ENCODE measurements at regions not wholly inside any gene's neighbourhood (a gene's known extent, or its start where the extent isn't known, plus 50 kb on each side); places are given as distances from the start of the nearest gene placed in this dataset.

DNA sequence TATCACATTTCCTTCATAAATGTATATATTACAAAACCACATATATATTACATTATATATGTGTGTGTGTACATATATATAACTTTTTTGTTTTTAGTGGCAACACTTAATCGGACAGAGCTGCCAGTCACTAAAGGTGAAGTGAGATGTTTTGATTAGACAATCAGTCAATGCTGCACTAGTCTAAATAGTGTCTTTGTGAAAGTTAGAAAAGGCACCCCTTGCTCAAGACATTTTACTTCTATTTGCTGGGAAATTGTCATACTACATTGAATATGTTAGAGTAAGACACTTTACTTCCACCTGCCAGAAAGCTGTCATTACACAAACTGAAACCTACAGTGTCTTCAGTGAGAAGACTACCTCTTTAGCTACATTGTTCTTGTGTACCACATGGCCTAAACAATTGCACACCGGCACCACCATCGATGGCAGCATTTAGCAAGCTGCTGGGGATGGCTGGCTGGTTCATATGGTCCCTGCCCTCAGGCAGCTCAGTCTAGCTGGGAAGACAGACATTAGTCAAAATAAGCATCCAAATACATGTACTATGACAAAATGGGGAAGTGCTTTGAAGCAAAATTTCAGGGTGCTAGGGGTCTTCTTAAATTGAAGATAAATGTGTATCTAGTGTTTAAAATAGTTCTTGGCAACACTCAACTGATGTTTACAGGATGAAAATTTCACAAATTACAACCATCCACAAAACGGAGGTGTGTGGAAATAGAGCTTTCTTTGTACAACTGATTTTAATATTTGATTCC lies 148.1 kb upstream of the GATB start:
- TF ChIP-seq, protein P1, sequence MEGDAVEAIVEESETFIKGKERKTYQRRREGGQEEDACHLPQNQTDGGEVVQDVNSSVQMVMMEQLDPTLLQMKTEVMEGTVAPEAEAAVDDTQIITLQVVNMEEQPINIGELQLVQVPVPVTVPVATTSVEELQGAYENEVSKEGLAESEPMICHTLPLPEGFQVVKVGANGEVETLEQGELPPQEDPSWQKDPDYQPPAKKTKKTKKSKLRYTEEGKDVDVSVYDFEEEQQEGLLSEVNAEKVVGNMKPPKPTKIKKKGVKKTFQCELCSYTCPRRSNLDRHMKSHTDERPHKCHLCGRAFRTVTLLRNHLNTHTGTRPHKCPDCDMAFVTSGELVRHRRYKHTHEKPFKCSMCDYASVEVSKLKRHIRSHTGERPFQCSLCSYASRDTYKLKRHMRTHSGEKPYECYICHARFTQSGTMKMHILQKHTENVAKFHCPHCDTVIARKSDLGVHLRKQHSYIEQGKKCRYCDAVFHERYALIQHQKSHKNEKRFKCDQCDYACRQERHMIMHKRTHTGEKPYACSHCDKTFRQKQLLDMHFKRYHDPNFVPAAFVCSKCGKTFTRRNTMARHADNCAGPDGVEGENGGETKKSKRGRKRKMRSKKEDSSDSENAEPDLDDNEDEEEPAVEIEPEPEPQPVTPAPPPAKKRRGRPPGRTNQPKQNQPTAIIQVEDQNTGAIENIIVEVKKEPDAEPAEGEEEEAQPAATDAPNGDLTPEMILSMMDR (conservative IDR thresholded peaks at IDR 0.05): no peak
- H3K27ac ChIP-seq: no peak overlapping the region

DNA sequence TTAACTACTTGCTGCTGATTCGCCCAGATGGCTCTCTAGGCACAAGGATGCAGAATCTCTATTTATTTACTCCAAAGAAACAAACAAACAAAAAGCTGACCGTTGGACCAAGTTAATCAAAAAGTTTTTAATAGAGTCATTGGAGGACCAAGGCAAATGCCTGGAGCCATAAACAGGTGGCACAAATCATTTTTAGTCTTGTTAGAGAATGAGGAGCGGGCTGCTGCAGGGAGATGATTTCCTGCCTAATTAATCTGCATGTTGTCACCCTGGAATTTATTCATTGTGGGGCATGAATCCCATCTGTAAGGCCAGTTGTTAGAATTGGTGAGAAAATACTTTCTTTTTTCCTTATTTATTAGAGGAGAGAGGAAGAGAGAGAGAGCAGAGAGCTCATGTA lies 147.4 kb upstream of the GATB start:
- H3K27ac ChIP-seq: peak overlapping the region; percentile 8; the same call in 1 of the 2 replicates
- TF ChIP-seq, protein P1 (conservative IDR thresholded peaks at IDR 0.05): no peak

DNA sequence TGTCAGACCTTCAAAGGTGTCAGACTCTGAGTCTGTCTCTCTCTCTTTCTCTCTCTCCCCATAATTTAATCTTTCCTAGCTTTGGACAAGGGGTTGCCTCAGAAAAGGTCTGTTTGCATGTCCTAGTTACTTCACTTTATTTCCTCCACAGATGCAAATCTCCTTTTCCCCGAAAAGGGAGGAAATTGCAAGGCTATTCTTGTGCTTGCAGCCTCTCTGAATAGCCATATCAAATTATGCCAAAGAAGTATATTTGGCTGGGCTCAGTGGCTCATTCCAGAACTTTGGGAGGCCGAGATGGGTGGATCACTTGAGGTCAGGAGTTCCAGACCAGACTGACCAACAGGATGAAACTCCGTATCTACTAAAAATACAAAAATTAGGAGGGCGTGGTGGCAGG lies 145.6 kb upstream of the GATB start:
- H3K27ac ChIP-seq: no peak overlapping the region
- TF ChIP-seq, protein P1 (conservative IDR thresholded peaks at IDR 0.05): no peak

DNA sequence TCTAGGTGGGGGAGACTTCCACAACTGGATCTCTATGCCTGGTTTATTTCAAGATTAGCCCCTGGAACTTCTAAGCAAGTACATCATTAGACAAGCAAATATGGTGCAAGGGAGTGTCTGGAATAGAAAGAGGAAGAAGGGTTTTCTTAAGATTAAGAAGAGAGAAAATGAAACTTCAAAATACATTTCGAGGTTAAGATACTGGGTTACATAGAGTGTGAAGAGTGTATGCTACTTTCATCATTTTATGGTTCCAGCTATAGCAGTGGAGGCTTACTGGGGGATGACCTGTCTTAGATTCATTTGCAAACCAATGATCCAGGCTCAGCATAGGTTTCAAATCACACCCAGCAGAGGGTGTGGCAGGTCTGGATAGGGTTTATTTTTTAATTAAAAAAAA lies 144.4 kb upstream of the GATB start:
- TF ChIP-seq, protein P1 (conservative IDR thresholded peaks at IDR 0.05): no peak
- no peak overlapping the region for H3K27ac ChIP-seq

DNA sequence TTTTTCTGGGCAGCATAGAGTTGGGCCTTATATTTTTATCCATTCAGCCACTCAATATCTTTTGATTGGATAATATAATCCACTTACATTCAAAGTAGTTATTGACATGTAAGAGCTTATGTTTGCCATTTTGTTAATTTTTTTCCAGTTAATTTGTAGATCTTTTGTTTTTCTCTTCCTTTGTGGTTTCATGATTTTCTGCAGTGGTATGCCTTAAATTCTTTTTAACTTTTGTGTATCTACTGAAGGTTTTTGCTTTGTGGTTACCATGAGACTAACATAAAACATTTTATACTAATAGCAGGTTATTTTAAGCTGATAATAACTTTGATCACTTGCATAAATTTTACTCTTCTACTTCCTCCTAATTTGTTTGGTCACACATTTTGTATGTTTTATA lies 140.8 kb upstream of the GATB start:
- TF ChIP-seq, protein P1 (conservative IDR thresholded peaks at IDR 0.05): no peak
- H3K27ac ChIP-seq: no peak overlapping the region

DNA sequence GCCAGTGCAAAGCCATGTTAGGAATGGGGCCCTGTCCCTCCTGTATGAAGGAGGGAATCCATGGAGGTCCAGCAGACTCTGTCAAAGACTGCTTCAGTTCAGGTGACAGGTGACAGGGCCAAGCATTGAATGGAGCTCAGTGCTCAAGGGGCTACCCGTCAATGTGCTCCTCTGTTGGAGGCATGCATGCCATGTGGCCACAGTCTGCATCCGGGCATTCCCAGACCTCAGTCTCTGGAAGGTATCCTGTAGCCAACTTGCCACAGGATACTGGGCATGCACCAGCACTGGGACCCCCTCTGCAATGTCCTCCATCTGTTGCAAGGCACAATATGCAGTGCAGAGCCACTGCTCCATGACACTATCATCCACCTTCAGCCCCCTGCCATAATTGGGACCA lies 136.1 kb upstream of the GATB start:
- no peak overlapping the region for H3K27ac ChIP-seq
- TF ChIP-seq, protein P1 (conservative IDR thresholded peaks at IDR 0.05): no peak

DNA sequence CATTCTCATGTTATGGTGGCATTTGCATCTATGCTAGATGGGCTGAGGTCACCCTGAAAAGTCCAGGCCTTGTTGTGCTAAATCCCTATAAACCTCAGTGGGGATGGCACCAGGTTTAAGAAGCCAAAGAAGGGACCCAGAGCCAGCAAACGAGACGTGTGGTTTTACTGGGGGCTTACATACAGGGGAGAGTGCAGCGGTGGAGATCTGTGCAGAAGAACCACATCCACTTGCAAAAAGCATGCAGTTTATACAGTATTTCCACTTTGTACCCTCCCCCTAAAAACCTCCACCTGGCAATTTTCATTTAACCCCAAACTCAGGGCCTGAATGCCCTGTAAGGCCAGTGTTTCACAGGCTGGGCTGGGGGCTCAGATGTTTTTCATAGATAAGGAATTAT lies 134.9 kb upstream of the GATB start:
- H3K27ac ChIP-seq: no peak overlapping the region
- TF ChIP-seq, protein P1 (conservative IDR thresholded peaks at IDR 0.05): no peak
